Right renal cortex interstitium (tissue), 3 donors: ENCODE measurements at regions not wholly inside any gene's neighbourhood (a gene's known extent, or its start where the extent isn't known, plus 50 kb on each side); places are given as distances from the start of the nearest gene placed in this dataset.

Source experiments
- DNase-seq, 3 donors: peaks; one replicate each; pipeline ENCODE4 v3.0.0-alpha.2; 2013; ENCODE audit warnings: low read depth in 3 of 3, low spot score in 2 of 3

DNA sequence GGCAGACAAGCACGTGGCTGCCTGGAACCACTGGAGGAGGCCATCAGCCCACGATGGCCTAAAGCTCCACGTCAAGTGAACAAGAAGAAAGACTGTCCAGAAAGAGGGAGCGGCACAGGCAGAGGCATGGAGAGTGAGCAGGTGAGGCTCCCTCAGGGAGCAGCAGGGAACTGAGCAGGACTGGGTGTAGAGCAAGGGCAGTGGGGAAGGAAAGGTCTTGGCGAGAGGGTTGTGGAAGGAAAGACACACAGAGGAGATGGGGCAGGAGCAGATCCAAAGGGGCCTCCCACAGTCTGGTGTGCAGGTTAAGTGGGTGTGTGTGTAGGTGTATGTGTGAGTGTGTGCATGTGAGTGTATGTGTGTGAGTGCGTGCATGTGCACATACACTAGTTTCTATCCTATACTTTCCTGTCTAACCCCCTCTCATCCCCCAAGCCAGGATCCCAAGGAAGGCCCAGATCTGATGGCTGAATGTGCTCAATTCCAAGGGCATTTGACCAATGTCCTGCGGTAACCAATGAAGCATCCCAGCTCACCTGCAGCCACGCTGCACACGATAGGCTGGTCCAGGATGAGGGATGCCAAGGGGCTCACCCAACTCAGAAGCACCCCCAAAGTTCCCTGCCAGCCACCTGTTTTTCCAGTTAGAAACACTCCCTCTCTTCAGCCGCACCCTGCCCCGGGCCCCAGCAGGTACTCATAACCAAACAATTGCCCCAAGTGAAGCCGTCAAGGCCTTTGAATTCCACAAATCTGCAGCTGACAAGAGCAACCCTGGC is 262.5 kb upstream of the RAB6C start:
- no peak for DNase-seq

DNA sequence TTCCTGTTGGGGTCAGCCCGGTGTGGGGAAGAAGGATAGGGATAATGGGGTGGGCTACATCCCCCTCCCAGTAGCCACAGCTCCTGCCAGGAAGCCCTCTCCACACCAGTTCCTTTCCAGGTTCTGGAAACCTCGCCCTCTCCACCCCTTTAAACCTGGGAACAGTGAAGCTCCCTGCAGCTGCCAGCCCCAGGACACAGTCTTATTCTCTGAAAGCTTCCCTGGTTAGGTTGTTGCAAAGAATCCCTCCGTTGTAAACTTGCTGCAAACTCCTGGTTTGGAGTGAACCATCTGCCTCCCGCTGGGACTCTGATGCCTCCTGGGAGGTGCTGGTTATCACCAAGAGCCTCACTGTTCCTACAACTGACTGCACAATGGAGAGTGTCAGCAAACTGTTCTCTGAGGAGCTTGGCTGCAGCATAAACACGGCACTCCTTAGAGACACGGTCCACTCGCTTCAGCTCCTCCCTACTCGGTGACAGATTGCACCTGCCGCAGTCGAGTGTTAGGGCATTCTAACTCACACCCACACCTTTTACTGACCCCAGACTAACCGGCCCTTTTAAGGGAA is 261.8 kb upstream of the RAB6C start:
- DNase-seq: peak in 2 of 3 donors; percentile 17 to 44

DNA sequence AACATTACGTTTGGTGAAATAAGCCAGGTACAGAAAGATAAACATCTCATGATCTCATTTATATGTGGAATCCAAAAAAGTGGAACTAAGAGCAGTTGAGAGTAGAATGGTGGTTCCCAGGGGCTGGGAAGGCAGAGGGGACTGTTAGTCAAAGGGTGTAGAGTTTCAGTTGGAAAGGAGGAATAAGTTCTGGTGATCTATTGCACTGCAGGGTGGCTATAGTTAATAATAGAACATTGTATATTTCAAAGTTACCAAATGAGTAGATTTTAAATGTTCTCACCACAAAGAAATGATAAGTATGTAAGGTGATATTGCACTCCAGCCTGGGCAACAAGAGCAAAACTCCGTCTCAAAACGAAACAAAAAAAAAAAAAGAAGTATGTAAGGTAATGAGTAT is 260.1 kb upstream of the RAB6C start:
- no peak for DNase-seq

DNA sequence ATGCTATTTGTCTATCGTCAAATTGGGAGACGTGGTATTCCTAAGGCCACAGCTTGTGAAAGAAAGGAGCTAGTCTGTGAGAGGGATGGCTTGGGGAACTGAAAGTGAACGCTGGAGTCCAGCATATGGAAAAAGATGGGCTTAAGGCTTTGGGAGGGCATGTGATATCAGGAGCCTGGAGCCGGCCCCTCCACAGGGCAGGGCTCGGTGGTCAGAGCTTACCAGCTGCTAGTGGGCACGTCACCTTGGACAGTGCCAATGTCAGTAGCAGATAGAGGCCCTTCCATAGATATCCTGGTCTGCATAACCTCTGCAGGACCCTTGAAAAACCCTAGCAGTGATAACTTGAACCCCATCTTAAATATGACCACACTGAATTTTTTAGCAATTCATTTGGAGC is 259.1 kb upstream of the RAB6C start:
- no peak for DNase-seq

- no peak for DNase-seq
These were observed 258.7 kb upstream of the RAB6C start for GRCh38 chr2:129720761-129721160.

GRCh38 chr2:129721236-129721635 is 258.2 kb upstream of the RAB6C start:
- DNase-seq: no peak

DNA sequence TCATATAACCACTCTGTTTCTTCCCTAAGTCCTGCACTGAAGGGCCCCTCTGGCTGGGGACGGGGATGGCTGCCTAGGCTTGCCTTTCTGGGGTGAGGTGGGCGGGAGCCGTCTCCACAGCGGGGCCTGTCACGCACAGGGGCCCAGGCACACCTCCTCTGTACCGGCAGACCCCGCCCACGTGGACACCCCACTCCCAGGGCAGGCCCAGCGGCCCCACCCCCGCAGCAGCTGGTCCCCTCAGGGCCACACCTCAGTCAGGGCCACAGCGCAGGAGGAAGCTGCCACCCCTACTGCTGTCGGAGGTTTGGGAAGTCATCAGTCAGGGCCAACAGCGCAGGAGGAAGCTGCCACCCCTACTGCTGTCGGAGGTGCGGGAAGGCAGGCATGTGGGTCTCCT is 257.6 kb upstream of the RAB6C start:
- no peak for DNase-seq

DNA sequence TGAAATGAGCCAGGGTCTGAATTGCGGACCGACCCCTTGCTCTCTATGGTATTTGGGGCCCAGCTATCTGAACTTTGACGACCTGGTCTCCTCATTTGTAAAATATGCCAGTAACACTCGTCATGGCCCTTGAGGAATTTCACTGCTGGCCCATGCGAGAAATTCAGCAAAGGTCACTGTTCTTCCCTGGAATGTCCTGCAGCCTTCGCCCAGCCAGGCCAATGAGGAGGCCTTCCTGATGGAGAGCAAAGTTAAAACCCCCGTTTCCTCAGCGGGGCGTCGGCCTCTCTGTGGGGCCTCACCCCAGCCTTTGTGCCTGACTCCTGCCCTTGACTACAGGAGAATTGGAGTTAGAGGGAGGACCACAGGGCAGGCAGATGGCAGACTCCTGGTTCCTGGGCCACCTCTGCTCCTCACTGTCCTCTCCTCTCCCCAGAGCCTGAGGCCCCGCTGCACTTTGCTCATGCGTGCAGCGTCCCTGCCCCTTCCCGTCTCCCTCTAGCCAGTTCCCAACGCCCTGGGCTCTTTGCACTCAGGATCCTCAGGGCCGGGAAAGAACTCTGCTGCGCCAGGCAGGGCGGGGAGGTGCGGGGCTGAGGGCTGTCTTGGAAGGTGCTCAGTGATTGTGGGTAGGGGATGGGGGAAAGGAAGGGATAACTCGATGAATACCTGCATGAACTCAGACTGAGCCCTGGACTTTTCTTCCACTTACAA is 257.0 kb upstream of the RAB6C start:
- DNase-seq: no peak

- no peak for DNase-seq
These were observed 256.0 kb upstream of the RAB6C start for GRCh38 chr2:129723277-129724020.

- DNase-seq: no peak
These were observed 255.3 kb upstream of the RAB6C start for GRCh38 chr2:129724021-129724757.

- DNase-seq: no peak
These were observed 253.2 kb upstream of the RAB6C start for GRCh38 chr2:129726216-129726615.

- no peak for DNase-seq
These were observed 252.2 kb upstream of the RAB6C start for GRCh38 chr2:129727286-129727685.

DNA sequence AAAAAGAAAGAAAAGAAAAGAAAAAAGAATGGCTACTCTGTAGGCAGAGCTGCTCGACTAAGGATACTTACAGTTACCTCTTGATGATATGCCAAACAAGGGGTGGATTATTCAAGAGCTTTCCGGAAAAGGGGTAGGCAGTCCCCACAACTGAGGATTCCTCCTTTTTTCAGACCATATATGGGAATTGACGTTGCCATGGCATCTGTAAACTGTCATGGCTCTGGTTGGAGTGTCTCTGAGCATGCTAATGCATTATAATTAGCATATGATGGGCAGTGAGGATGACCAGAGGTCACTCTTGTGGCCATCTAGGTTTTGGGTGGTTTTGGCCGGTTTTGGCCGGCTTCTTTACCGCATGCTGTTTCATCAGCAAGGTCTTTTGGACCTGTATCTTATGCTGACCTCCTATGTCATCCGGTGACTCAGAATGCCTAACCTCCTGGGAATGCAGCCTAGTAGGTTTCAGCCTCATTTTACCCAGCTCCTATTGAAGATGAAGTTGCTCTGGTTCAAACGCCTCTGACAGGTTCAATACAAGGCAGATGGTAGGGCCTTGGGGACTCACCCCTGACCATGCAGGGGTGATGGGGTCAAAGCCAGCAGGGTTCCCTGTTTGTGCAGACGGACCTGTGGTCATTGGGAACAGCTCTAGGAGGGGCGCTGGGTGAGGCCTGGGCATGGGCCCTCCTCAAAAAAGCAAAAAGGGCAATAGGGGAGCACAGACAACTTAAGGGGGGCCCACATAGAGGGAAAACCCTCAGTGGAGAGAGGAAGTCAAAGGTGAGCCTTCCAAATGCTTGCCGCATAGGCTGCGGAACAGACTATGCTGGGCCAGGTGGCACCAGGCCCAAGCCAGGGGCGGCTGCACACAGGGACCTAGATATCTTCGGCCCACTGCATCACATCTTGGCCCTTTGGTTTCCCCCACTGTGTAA is 251.2 kb upstream of the RAB6C start:
- no peak for DNase-seq

DNA sequence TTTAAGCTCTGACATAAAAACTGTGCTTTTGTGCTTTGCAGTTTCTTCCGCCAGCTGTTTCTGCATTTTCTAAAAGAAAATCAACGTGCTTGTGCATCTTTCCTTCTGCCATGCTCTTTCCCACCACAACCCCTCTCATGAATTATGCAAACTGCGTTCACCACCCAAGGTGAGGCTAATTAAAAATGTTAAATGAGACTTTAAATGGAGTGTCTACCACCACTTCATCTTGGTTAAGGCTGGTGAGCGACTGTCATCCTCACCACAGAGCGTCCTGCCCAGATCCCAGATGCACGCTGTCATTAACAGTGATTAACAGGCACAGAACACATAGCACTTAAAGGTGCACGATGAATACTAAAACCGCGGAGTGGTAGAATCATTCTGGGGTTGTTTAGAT is 250.5 kb upstream of the RAB6C start:
- no peak for DNase-seq

GRCh38 chr2:129729646-129730045 is 249.8 kb upstream of the RAB6C start:
- no peak for DNase-seq

DNA sequence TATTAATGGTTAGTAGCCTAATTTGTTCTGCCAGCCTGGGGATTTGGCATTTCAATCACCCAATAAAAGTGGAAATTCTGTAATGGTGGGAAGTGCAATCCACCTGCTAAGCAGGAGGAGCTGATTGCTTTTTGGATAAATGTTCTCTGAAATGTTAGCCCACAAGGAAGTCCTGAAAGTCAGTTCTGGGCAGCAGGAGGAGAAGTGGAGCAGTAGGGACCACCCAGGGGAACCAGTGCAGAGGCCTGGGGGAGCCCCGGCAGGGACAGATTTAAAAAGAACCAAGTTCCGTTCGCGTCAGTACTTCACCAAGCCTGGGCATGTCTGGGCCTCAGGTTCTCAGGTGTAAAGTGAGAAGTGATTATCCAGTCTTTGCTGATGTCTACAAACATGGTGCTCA is 248.5 kb upstream of the RAB6C start:
- DNase-seq: no peak

DNA sequence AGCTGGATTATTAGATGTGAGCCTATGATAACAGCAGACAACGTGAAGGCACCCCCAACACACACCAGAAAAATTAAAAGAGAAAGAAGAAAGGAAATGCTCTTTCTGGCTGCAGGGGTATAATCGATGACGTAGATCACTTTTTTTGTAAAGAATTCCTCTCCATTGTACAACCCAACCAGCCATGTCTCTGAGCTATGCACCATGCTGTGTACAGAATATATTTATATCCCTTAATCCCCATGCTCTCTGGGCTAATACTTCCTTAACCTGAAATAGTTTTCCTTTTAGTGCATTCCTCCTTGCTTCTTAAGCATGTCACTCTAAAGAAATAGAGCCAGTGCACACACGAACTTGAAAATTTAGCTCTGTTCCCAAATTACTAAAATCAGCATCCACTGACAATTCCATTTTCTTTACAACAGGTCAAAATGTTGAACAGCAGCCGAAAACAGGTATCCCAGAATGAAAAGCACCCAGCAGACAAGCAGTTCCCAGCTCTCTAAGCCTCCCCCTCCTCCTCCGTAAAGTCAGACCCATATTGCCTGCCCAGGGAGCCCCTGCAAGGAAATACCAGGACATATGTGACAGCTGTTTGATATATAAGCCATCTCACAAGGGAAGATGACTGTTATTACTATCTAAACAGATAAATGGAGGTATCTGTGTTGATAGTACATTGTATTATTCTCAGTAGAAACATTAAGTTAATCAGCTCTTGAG is 247.4 kb upstream of the RAB6C start:
- no peak for DNase-seq

DNA sequence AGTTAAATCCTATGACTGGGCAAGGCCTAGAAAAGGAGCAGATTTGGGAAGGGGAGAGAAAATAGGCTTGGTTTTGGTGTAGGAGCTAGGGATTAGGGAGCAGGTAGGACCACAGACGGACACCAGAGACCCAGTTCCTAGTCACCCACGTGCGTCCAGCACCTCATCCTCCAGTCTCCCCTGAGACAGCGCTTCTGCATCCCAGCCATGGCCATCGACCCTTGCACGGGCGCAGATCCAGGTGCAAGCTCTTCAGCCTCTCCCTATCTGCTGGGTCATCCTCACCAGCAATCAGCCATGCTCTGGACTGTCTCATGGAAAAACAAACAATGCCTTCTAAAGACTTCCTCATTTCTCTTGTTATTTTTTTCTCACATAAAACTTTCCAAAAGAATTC is 246.8 kb upstream of the RAB6C start:
- DNase-seq: no peak

- no peak for DNase-seq
These were observed 246.4 kb upstream of the RAB6C start for GRCh38 chr2:129733041-129733440.
